ENCODE measurements at regions not wholly inside any gene's neighbourhood (a gene's known extent, or its start where the extent isn't known, plus 50 kb on each side); places are given as distances from the start of the nearest gene placed in this dataset.

- TF ChIP-seq POLR2AphosphoS5 (IDR thresholded peaks at IDR 0.05) (no peak), CTCF (IDR thresholded peaks at IDR 0.05) (no peak)
Observed at GRCh38 chr1:8219530-8219929, 98.4 kb upstream of the SLC45A1 start.

All from prostate gland (tissue), 2 donors.